ENCODE measurements at regions not wholly inside any gene's neighbourhood (a gene's known extent, or its start where the extent isn't known, plus 50 kb on each side); places are given as distances from the start of the nearest gene placed in this dataset.

GRCh38 chr3:72204452-72204851 lies 419.5 kb upstream of the PROK2 start:
- Histone ChIP-seq H3K9me3 (no peaks in the 10 kb centered on the region), H3K36me3 (replicated peaks in 1 of 2; ENCODE audit: control insufficient read depth in 1 of 2, insufficient read depth in 2 of 2, low read length in 1 of 2) (no peaks in the 10 kb centered on the region), H3K27me3 (ENCODE audit: insufficient read depth) (no peaks in the 10 kb centered on the region; the same call in 1 of the 2 replicates), H4K20me1 (ENCODE audit: insufficient read depth) (no peaks in the 10 kb centered on the region), H2AFZ (ENCODE audit: low read depth) (no peak overlapping the region), H3K79me2 (ENCODE audit: insufficient read depth) (no peaks in the 10 kb centered on the region), H3K4me2 (no peak overlapping the region), H3F3A (replicated peaks; ENCODE audit: insufficient read depth) (no peaks in the 10 kb centered on the region), H3K4me3 (ENCODE audit: low read depth in 2 of 2, low read length in 1 of 2) (no peak overlapping the region), H3K4me1 (ENCODE audit: control insufficient read depth in 1 of 2, insufficient read depth in 2 of 2, low read depth in 1 of 2, low read length in 1 of 2) (no peaks in the 10 kb centered on the region; a peak in 1 of 4 replicates), H3K27ac (ENCODE audit: low read depth in 2 of 2, low read length in 1 of 2) (no peak overlapping the region), H3K9ac (no peak overlapping the region), H3K9me2 (no peaks in the 10 kb centered on the region)
- ChIA-PET CTCF (no interaction called here), POLR2A (no interaction called here)
- TF ChIP-seq SMC3 (IDR thresholded peaks at IDR 0.05; ENCODE audit: low read depth, low read length) (no peak), CTCF (IDR thresholded peaks at IDR 0.05) (no peak), ELF1 (IDR thresholded peaks at IDR 0.05) (no peak), MAX (IDR thresholded peaks at IDR 0.05; ENCODE audit: low read depth) (no peak)
- no peak for DNase-seq
- WGBS (ENCODE audit: low lambda C conversion rate): 50% methylated on average over 6 of the region's 7 CpGs

GRCh38 chr3:72203613-72204349 lies 418.8 kb upstream of the PROK2 start:
- Histone ChIP-seq H3K36me3 (replicated peaks in 1 of 2; ENCODE audit: control insufficient read depth in 1 of 2, insufficient read depth in 2 of 2, low read length in 1 of 2) (no peaks in the 10 kb centered on the region), H3K9ac (no peak overlapping the region), H2AFZ (ENCODE audit: low read depth) (no peak overlapping the region), H3K4me2 (no peak overlapping the region), H3F3A (replicated peaks; ENCODE audit: insufficient read depth) (no peaks in the 10 kb centered on the region), H3K79me2 (ENCODE audit: insufficient read depth) (no peaks in the 10 kb centered on the region), H3K27ac (ENCODE audit: low read depth in 2 of 2, low read length in 1 of 2) (no peak overlapping the region), H3K9me3 (no peaks in the 10 kb centered on the region), H3K27me3 (ENCODE audit: insufficient read depth) (no peaks in the 10 kb centered on the region; the same call in 1 of the 2 replicates), H4K20me1 (ENCODE audit: insufficient read depth) (no peaks in the 10 kb centered on the region), H3K9me2 (no peaks in the 10 kb centered on the region), H3K4me3 (ENCODE audit: low read depth in 2 of 2, low read length in 1 of 2) (no peak overlapping the region), H3K4me1 (ENCODE audit: control insufficient read depth in 1 of 2, insufficient read depth in 2 of 2, low read depth in 1 of 2, low read length in 1 of 2) (no peaks in the 10 kb centered on the region; a peak in 1 of 4 replicates)
- CTCF ChIA-PET: no interaction called here
- 44% methylated on average over 8 of the region's 8 CpGs for WGBS (ENCODE audit: low lambda C conversion rate)
- POLR2A ChIA-PET: no interaction called here
- no peak for TF ChIP-seq GABPA (IDR thresholded peaks at IDR 0.05; ENCODE audit: low read depth)
- TF ChIP-seq USF1 (IDR thresholded peaks at IDR 0.05; ENCODE audit: borderline replicate concordance, low read depth): no peak
- no peak for TF ChIP-seq TCF12 (IDR thresholded peaks at IDR 0.05)
- DNase-seq: no peak

- H2AFZ ChIP-seq (ENCODE audit: low read depth): no peak overlapping the region
- no peaks in the 10 kb centered on the region for H3F3A ChIP-seq (replicated peaks; ENCODE audit: insufficient read depth)
- CTCF ChIA-PET: no interaction called here
- H3K79me2 ChIP-seq (ENCODE audit: insufficient read depth): no peaks in the 10 kb centered on the region
- no peak for DNase-seq
- no peak overlapping the region for H3K9ac ChIP-seq
- H3K36me3 ChIP-seq (replicated peaks in 1 of 2; ENCODE audit: control insufficient read depth in 1 of 2, insufficient read depth in 2 of 2, low read length in 1 of 2): no peaks in the 10 kb centered on the region
- H3K4me1 ChIP-seq (ENCODE audit: control insufficient read depth in 1 of 2, insufficient read depth in 2 of 2, low read depth in 1 of 2, low read length in 1 of 2): no peaks in the 10 kb centered on the region; a peak in 1 of 4 replicates
- H3K4me3 ChIP-seq (ENCODE audit: low read depth in 2 of 2, low read length in 1 of 2): no peak overlapping the region
- 50% methylated on average over 4 of the region's 4 CpGs for WGBS (ENCODE audit: low lambda C conversion rate)
- POLR2A ChIA-PET: no interaction called here
- H4K20me1 ChIP-seq (ENCODE audit: insufficient read depth): no peaks in the 10 kb centered on the region
- H3K27ac ChIP-seq (ENCODE audit: low read depth in 2 of 2, low read length in 1 of 2): no peak overlapping the region
- H3K4me2 ChIP-seq: no peak overlapping the region
- no peaks in the 10 kb centered on the region for H3K9me2 ChIP-seq
- H3K27me3 ChIP-seq (ENCODE audit: insufficient read depth): no peaks in the 10 kb centered on the region; the same call in 1 of the 2 replicates
- TF ChIP-seq FOXM1 (IDR thresholded peaks at IDR 0.05; ENCODE audit: low read depth): no peak
- no peak for TF ChIP-seq ZBTB33 (IDR thresholded peaks at IDR 0.05; ENCODE audit: borderline replicate concordance, low read depth)
- no peaks in the 10 kb centered on the region for H3K9me3 ChIP-seq
Measured at GRCh38 chr3:72203105-72203504, 418.2 kb upstream of the PROK2 start.
